HL-60 (cell line): ENCODE measurements at regions not wholly inside any gene's neighbourhood (a gene's known extent, or its start where the extent isn't known, plus 50 kb on each side); places are given as distances from the start of the nearest gene placed in this dataset.

Source experiments
- TF ChIP-seq, protein P1 (sequence below): IDR thresholded peaks from one replicate; pipeline ENCODE4 v1.5.1; 2011; ENCODE audit warnings: low read length, control low read depth, inconsistent platforms; ENCODE audit not compliant: insufficient read depth
- TF ChIP-seq, protein P2 (sequence below): IDR thresholded peaks from 2 replicates; pipeline ENCODE4 v1.6.1; 2012; ENCODE audit warnings: low read depth; ENCODE audit not compliant: insufficient replicate concordance

DNA sequence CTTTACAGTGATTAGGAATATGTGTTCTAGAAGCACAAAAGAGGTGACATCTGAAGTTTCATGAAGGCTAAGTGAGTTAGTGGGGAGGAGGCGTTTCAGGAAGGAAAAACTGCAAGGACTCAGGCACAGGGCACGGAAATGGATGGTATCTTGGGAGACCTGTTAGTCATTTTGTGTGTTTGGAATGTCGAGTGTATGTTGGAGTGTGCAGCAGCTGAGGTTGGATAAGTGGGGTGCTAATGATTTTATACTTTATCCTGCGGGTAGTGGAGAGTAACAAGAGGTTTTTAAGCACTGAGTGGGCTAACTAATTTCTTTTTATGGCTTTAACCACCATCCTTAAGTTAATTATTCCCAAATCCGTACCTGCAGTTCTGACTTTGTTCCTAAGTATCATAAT is 571.5 kb upstream of the FBXO33 start:
- TF ChIP-seq, protein P1, sequence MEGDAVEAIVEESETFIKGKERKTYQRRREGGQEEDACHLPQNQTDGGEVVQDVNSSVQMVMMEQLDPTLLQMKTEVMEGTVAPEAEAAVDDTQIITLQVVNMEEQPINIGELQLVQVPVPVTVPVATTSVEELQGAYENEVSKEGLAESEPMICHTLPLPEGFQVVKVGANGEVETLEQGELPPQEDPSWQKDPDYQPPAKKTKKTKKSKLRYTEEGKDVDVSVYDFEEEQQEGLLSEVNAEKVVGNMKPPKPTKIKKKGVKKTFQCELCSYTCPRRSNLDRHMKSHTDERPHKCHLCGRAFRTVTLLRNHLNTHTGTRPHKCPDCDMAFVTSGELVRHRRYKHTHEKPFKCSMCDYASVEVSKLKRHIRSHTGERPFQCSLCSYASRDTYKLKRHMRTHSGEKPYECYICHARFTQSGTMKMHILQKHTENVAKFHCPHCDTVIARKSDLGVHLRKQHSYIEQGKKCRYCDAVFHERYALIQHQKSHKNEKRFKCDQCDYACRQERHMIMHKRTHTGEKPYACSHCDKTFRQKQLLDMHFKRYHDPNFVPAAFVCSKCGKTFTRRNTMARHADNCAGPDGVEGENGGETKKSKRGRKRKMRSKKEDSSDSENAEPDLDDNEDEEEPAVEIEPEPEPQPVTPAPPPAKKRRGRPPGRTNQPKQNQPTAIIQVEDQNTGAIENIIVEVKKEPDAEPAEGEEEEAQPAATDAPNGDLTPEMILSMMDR = no peak
- TF ChIP-seq, protein P2, sequence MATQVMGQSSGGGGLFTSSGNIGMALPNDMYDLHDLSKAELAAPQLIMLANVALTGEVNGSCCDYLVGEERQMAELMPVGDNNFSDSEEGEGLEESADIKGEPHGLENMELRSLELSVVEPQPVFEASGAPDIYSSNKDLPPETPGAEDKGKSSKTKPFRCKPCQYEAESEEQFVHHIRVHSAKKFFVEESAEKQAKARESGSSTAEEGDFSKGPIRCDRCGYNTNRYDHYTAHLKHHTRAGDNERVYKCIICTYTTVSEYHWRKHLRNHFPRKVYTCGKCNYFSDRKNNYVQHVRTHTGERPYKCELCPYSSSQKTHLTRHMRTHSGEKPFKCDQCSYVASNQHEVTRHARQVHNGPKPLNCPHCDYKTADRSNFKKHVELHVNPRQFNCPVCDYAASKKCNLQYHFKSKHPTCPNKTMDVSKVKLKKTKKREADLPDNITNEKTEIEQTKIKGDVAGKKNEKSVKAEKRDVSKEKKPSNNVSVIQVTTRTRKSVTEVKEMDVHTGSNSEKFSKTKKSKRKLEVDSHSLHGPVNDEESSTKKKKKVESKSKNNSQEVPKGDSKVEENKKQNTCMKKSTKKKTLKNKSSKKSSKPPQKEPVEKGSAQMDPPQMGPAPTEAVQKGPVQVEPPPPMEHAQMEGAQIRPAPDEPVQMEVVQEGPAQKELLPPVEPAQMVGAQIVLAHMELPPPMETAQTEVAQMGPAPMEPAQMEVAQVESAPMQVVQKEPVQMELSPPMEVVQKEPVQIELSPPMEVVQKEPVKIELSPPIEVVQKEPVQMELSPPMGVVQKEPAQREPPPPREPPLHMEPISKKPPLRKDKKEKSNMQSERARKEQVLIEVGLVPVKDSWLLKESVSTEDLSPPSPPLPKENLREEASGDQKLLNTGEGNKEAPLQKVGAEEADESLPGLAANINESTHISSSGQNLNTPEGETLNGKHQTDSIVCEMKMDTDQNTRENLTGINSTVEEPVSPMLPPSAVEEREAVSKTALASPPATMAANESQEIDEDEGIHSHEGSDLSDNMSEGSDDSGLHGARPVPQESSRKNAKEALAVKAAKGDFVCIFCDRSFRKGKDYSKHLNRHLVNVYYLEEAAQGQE = no peak
